Fibroblast of lung (primary cell): ENCODE measurements at regions not wholly inside any gene's neighbourhood (a gene's known extent, or its start where the extent isn't known, plus 50 kb on each side); places are given as distances from the start of the nearest gene placed in this dataset.
A peak's percentile ranks its signal among the peaks of the same experiment; 100 is the strongest.

ENCODE experiments used
- DNase-seq, 2 donors: peaks; one replicate each; pipeline versions ENCODE4 v3.0.0 to v3.0.0-alpha.2; 2010; ENCODE audit warnings: low read depth in 2 of 2
- H2AFZ ChIP-seq: 2 replicates; pipeline ENCODE4 v1.5.1; 2012; ENCODE audit warnings: low read length, control low read depth, inconsistent platforms
- H3K27ac ChIP-seq: 2 replicates; pipeline ENCODE4 v1.5.1; 2011; ENCODE audit warnings: low read length, control low read depth; ENCODE audit not compliant: insufficient read depth
- H3K27me3 ChIP-seq: 2 replicates; pipeline ENCODE4 v1.5.1; 2011; ENCODE audit warnings: mild to moderate bottlenecking, low read length; ENCODE audit not compliant: control insufficient read depth, insufficient read depth
- H3K36me3 ChIP-seq: 2 replicates; pipeline ENCODE4 v1.5.1; 2011; ENCODE audit warnings: low read length; ENCODE audit not compliant: control insufficient read depth, insufficient read depth
- H3K4me1 ChIP-seq: 2 replicates; pipeline ENCODE4 v1.5.1; 2011; ENCODE audit warnings: low read length; ENCODE audit not compliant: control insufficient read depth, insufficient read depth; ENCODE audit errors: extremely low read depth
- H3K4me2 ChIP-seq: 2 replicates; pipeline ENCODE4 v1.5.1; 2011; ENCODE audit warnings: low read length, control low read depth; ENCODE audit not compliant: insufficient read depth; ENCODE audit errors: extremely low read depth
- H3K4me3 ChIP-seq, 4 experiments: fragments of 200-600 bp in 1 of 4; sonication (generic) in 1 of 4; replicated peaks in 1 of 4; 2 replicates each; pipeline ENCODE4 v1.5.1; 2011 to 2016; ENCODE audit warnings: low read length in 4 of 4, low read depth in 3 of 4, mild to moderate bottlenecking in 3 of 4, control low read depth in 2 of 4, inconsistent platforms in 1 of 4, mixed read lengths in 1 of 4; ENCODE audit not compliant: insufficient read depth in 1 of 4; ENCODE audit errors: control extremely low read depth in 1 of 4
- H3K79me2 ChIP-seq: 2 replicates; pipeline ENCODE4 v1.5.1; 2012; ENCODE audit warnings: mild to moderate bottlenecking, low read length, inconsistent platforms; ENCODE audit not compliant: control insufficient read depth, insufficient read depth
- H3K9ac ChIP-seq: 2 replicates; pipeline ENCODE4 v1.5.1; 2011; ENCODE audit warnings: mild to moderate bottlenecking, low read length, control low read depth; ENCODE audit not compliant: insufficient read depth
- H3K9me3 ChIP-seq: 2 replicates; pipeline ENCODE4 v1.5.1; 2012; ENCODE audit warnings: low read depth, low read length; ENCODE audit not compliant: control insufficient read depth, insufficient read depth
- H4K20me1 ChIP-seq: 2 replicates; pipeline ENCODE4 v1.5.1; 2011; ENCODE audit warnings: low read length; ENCODE audit not compliant: control insufficient read depth, insufficient read depth; ENCODE audit errors: extremely low read depth
- CTCF ChIP-seq, 2 donors: IDR thresholded peaks in 1 of 2; conservative IDR thresholded peaks in 1 of 2; 1 replicate in 1 of 2; 2 replicates in 1 of 2; pipeline ENCODE4 v1.5.1; 2011 to 2012; ENCODE audit warnings: low read length in 2 of 2, control low read depth in 1 of 2, inconsistent platforms in 1 of 2, low read depth in 1 of 2, mild to moderate bottlenecking in 1 of 2
- EZH2 ChIP-seq: IDR thresholded peaks from 2 replicates; pipeline ENCODE4 v1.5.1; 2012; ENCODE audit warnings: low read length, control low read depth, mild to moderate bottlenecking; ENCODE audit errors: missing control alignments

- TF ChIP-seq EZH2 (no peak), CTCF (conservative IDR thresholded peaks at IDR 0.05 in 1 of 2, IDR thresholded peaks at IDR 0.05 in 1 of 2; ENCODE audit: low read depth in 1 of 2, low read length in 2 of 2) (no peak)
- no peak overlapping the region for H3K4me2 ChIP-seq
- H3K27me3 ChIP-seq, result no peaks in the 10 kb centered on the region
- H3K9me3 ChIP-seq, result no peaks in the 10 kb centered on the region
- no peaks in the 10 kb centered on the region for H3K79me2 ChIP-seq
- H3K4me3 ChIP-seq, result no peak overlapping the region
- H4K20me1 ChIP-seq, result no peaks in the 10 kb centered on the region
- H2AFZ ChIP-seq, result no peak overlapping the region
- no peak overlapping the region for H3K27ac ChIP-seq
- no peaks in the 10 kb centered on the region for H3K4me1 ChIP-seq
- no peaks in the 10 kb centered on the region for H3K36me3 ChIP-seq
- DNase-seq, result no peak
- no peak overlapping the region for H3K9ac ChIP-seq
Observed at GRCh38 chr1:108054396-108054795, 89.4 kb upstream of the VAV3 start.

GRCh38 chr1:108053270-108054013 is 88.5 kb upstream of the VAV3 start:
- Histone ChIP-seq H3K27ac (no peak overlapping the region), H3K36me3 (no peaks in the 10 kb centered on the region), H3K9ac (no peak overlapping the region), H3K4me2 (no peak overlapping the region), H3K27me3 (no peaks in the 10 kb centered on the region), H2AFZ (no peak overlapping the region), H3K4me1 (no peaks in the 10 kb centered on the region), H3K4me3 (no peak overlapping the region), H4K20me1 (no peaks in the 10 kb centered on the region), H3K9me3 (no peaks in the 10 kb centered on the region), H3K79me2 (no peaks in the 10 kb centered on the region)
- no peak for TF ChIP-seq EZH2
- TF ChIP-seq CTCF (conservative IDR thresholded peaks at IDR 0.05 in 1 of 2, IDR thresholded peaks at IDR 0.05 in 1 of 2; ENCODE audit: low read depth in 1 of 2, low read length in 2 of 2), result no peak
- DNase-seq, result peak in 1 of 2 donors; percentile 51

DNA sequence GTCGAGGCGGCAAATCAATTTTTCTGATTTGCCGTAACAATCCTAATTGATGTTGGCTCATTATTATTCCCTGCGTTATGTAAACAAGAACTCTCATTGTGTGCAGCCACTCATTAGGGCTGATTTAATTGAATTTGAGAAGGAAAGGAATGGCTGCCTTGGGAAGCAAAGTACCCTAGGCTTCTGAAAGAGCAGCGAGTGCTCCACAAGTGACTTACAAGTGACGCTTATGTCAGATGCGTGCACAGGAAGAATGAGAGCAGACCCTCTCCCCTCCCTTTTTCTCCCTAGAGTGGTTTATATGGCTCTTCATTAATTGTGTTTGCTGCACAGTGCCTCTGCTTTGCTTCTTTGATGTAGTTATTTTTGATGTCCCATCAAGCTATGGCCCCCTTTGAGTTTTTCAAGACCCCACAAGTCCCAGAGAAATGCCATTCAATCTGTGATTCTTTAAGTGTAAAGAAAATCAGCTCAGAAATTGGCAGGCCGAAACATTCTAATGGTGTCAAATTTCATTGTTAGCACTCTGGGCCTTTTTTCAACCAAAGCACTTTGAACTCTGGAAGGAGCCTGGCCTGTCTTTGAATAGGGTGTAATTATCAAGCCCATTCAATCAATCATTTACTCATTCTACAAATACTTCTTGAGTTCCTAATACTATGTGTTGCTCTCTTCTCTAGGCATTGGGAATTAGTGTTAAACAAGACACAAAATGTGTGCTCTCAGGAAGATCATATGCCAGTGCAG is 86.8 kb upstream of the VAV3 start:
- TF ChIP-seq CTCF (conservative IDR thresholded peaks at IDR 0.05 in 1 of 2, IDR thresholded peaks at IDR 0.05 in 1 of 2; ENCODE audit: low read depth in 1 of 2, low read length in 2 of 2) (no peak), EZH2 (no peak)
- Histone ChIP-seq H2AFZ (no peak overlapping the region), H3K27ac (no peak overlapping the region)

More for the DNA sequence above, 86.8 kb upstream of the VAV3 start:
- Histone ChIP-seq H4K20me1 (no peaks in the 10 kb centered on the region), H3K4me1 (no peaks in the 10 kb centered on the region), H3K36me3 (no peaks in the 10 kb centered on the region), H3K27me3 (no peaks in the 10 kb centered on the region), H3K4me2 (no peak overlapping the region), H3K79me2 (no peaks in the 10 kb centered on the region), H3K9ac (no peak overlapping the region), H3K9me3 (no peaks in the 10 kb centered on the region), H3K4me3 (no peak overlapping the region)
- no peak for DNase-seq
